Activated CD8-positive, alpha-beta T cell treated with anti-CD3 and anti-CD28 coated beads for 36 hours (primary cell): ENCODE measurements at regions not wholly inside any gene's neighbourhood (a gene's known extent, or its start where the extent isn't known, plus 50 kb on each side); places are given as distances from the start of the nearest gene placed in this dataset.

Experiments used
- ATAC-seq: fragments of 200-7000 bp; cut with Tn5 transposase; one replicate; pipeline ENCODE4 v1.10.0; 2021; ENCODE audit warnings: mild to moderate bottlenecking, moderate library complexity
- CTCF ChIA-PET: fragments of 350-600 bp; sonication (Branson Sonifier 250); formaldehyde crosslinking; loops from one replicate; lab custom pipeline; 2021; ENCODE audit warnings: antibody characterized with exemption; lab: Charles Lee
- POLR2A ChIA-PET: fragments of 350-600 bp; sonication (Branson Sonifier 250); formaldehyde crosslinking; loops from one replicate; lab custom pipeline; 2021; ENCODE audit warnings: antibody characterized with exemption; lab: Charles Lee
- DNase-seq: peaks from one replicate; pipeline ENCODE4 v3.0.0-alpha.2; 2020
- H3K27ac Mint-ChIP-seq: one replicate; pipeline ENCODE4 v1.8.0; 2021; ENCODE audit warnings: mild to moderate bottlenecking, mixed read lengths
- H3K27me3 Mint-ChIP-seq: one replicate; pipeline ENCODE4 v1.8.0; 2021; ENCODE audit warnings: mixed read lengths
- H3K36me3 Mint-ChIP-seq: one replicate; pipeline ENCODE4 v1.8.0; 2021; ENCODE audit warnings: low read depth, mixed read lengths
- H3K4me1 Mint-ChIP-seq: one replicate; pipeline ENCODE4 v1.8.0; 2021; ENCODE audit warnings: low read depth, mixed read lengths
- H3K4me3 Mint-ChIP-seq: one replicate; pipeline ENCODE4 v1.8.0; 2021; ENCODE audit warnings: mild to moderate bottlenecking, moderate library complexity, mixed read lengths
- H3K9me3 Mint-ChIP-seq: one replicate; pipeline ENCODE4 v1.8.0; 2021; ENCODE audit warnings: mixed read lengths
- intact Hi-C: fragments of 100-400 bp; cut with micrococcal nuclease; formaldehyde crosslinking; loops from one replicate; pipeline ENCODE4 v1.10.0; 2022
- TF ChIP-seq, protein P1 (sequence below): fragments of 200-600 bp; IDR thresholded peaks from one replicate; pipeline ENCODE4 v1.8.0; 2022; ENCODE audit warnings: antibody characterized with exemption, mild to moderate bottlenecking

DNA sequence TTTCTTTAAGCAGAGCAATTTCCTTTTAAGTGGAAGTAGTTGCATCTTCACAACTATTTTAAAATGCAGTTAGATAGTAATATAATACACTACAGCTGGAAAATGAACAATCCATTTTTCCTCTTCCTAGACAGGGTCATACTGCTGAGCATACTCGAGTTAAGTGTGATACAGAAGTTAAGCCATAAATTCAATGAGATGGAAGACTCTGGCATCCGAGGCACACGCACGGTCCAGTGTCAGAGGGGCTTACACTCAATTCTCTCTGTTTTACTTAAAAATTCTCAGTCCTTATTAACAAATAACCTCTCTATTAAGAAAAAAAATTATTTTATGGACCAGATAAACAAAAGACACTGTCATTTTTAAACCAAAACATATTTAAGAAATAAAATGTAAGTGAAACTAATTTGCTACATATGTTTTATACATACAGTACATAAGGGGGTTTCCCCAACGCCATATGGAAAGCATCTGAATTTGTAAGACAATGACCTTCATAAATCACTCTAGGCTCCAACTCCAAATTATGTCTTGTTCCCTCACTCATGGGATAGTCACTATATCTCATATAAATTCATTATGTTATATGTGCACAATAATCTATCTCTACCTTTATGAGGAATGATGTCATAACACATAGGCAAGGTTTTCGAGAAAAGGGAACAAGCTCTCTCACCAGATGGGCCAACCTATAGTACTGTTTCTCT, 315.3 kb downstream of the PAPSS1 start:
- intact Hi-C loops, result no loop called here
- DNase-seq (no peak), ATAC-seq (no peak)
- Mint-ChIP-seq H3K4me3 (no peak overlapping the region), H3K36me3 (no peaks in the 10 kb centered on the region), H3K4me1 (no peaks in the 10 kb centered on the region), H3K27me3 (peaks cover 7% of the 10 kb centered on the region), H3K27ac (no peak overlapping the region), H3K9me3 (no peaks in the 10 kb centered on the region)
- ChIA-PET CTCF (no interaction called here), POLR2A (no interaction called here)
- TF ChIP-seq, protein P1, sequence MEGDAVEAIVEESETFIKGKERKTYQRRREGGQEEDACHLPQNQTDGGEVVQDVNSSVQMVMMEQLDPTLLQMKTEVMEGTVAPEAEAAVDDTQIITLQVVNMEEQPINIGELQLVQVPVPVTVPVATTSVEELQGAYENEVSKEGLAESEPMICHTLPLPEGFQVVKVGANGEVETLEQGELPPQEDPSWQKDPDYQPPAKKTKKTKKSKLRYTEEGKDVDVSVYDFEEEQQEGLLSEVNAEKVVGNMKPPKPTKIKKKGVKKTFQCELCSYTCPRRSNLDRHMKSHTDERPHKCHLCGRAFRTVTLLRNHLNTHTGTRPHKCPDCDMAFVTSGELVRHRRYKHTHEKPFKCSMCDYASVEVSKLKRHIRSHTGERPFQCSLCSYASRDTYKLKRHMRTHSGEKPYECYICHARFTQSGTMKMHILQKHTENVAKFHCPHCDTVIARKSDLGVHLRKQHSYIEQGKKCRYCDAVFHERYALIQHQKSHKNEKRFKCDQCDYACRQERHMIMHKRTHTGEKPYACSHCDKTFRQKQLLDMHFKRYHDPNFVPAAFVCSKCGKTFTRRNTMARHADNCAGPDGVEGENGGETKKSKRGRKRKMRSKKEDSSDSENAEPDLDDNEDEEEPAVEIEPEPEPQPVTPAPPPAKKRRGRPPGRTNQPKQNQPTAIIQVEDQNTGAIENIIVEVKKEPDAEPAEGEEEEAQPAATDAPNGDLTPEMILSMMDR, result no peak

DNA sequence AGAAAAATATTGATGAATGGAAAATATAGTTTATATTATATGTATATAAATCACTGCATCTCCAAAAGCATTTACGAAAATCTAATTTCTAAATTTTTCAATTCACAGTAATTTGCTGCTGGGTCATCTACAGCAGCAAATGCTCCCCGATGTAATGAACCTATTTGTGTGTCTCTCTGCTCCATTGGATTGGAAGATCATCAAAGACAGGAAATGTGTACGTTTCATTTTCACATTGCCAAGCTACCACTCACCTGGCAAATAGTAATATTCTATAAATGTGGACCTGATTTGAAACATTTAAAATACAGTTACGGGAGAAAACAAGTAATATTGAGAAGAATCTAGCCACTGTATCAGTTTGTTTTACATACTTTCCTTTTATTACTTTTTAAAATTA, 317.7 kb downstream of the PAPSS1 start:
- ATAC-seq (no peak), DNase-seq (no peak)
- no peak overlapping the region for H3K27ac Mint-ChIP-seq
- no peaks in the 10 kb centered on the region for H3K4me1 Mint-ChIP-seq
- CTCF ChIA-PET, result no interaction called here
- POLR2A ChIA-PET, result no interaction called here
- intact Hi-C loops, result no loop called here
- H3K9me3 Mint-ChIP-seq, result no peaks in the 10 kb centered on the region
- H3K27me3 Mint-ChIP-seq, result peaks cover 8% of the 10 kb centered on the region
- H3K4me3 Mint-ChIP-seq, result no peak overlapping the region
- TF ChIP-seq, protein P1, result no peak
- H3K36me3 Mint-ChIP-seq, result no peaks in the 10 kb centered on the region

DNA sequence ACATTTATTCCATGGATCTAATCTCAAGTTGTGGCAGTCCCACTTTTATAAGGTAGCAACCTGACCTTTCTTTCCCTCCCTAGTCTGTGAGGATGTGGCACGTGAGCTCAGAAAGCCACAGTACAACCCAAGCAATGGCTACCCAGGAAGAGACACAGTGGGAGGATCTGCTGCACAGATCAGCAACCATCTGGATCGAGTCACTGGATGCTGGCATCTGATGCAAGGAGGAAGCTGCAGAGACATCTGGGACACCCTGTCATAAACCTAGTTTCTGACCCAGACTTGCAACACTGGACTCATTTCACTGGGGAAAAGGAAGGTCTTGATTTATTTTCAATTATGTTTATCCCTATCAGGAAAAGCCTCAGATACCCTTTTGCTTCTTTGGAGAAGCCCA, 327.1 kb downstream of the PAPSS1 start:
- no peak for DNase-seq
- no peak for ATAC-seq
- CTCF ChIA-PET, result no interaction called here
- intact Hi-C loops, result no loop called here
- TF ChIP-seq, protein P1, result no peak
- H3K27ac Mint-ChIP-seq, result no peak overlapping the region
- H3K4me1 Mint-ChIP-seq, result no peaks in the 10 kb centered on the region
- POLR2A ChIA-PET, result no interaction called here
- no peaks in the 10 kb centered on the region for H3K36me3 Mint-ChIP-seq
- peaks cover under 1% of the 10 kb centered on the region for H3K27me3 Mint-ChIP-seq
- no peak overlapping the region for H3K4me3 Mint-ChIP-seq
- no peaks in the 10 kb centered on the region for H3K9me3 Mint-ChIP-seq

DNA sequence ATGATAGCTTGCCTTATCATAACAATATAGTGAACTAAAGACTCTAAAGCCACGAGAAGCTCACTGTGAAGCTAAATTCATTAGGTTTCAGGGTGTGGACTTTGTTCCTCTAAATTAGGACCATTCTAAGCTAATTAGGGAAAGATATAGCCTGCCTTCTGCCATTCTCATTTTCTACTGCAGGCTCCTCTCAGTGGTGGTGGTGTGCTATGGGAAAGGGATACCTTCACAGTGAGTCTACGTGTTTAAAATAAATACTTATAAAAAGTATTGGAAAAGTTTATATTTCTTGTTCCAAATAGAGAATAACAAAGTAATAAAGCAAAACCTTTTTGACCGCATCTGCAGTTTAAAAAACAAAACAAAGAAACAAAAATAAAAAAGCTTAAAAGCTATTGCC, 327.7 kb downstream of the PAPSS1 start:
- intact Hi-C loops, result no loop called here
- no peaks in the 10 kb centered on the region for H3K9me3 Mint-ChIP-seq
- ChIA-PET POLR2A (no interaction called here), CTCF (no interaction called here)
- no peak overlapping the region for H3K4me3 Mint-ChIP-seq
- TF ChIP-seq, protein P1, result no peak
- no peaks in the 10 kb centered on the region for H3K27me3 Mint-ChIP-seq
- H3K36me3 Mint-ChIP-seq, result no peaks in the 10 kb centered on the region
- no peaks in the 10 kb centered on the region for H3K4me1 Mint-ChIP-seq
- no peak overlapping the region for H3K27ac Mint-ChIP-seq
- DNase-seq (no peak), ATAC-seq (no peak)

DNA sequence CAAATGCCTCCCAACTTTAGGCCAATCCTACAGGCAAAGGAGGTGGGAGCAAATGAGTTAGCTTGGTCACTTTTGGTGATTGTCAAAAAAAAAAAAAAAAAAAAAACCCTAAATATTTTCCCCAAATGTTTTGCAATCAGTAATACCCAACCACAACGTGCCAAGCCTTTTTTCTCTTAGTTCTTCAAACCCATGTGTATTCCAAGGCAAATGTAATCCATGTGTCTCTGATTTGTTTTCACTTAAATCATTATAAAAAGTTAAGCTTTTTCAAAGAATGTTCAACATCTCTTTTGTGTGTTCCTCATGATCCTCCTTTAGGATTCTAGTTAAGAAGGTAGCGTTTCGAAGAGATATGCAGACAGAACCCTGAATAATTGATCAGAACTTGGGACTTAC, 328.4 kb downstream of the PAPSS1 start:
- Mint-ChIP-seq H3K27ac (no peak overlapping the region), H3K4me3 (no peak overlapping the region), H3K9me3 (no peaks in the 10 kb centered on the region), H3K4me1 (no peaks in the 10 kb centered on the region), H3K36me3 (no peaks in the 10 kb centered on the region), H3K27me3 (no peaks in the 10 kb centered on the region)
- ChIA-PET CTCF (no interaction called here), POLR2A (no interaction called here)
- TF ChIP-seq, protein P1, result no peak
- intact Hi-C loops, result no loop called here
- no peak for ATAC-seq
- no peak for DNase-seq
